ENCODE measurements at regions not wholly inside any gene's neighbourhood (a gene's known extent, or its start where the extent isn't known, plus 50 kb on each side); places are given as distances from the start of the nearest gene placed in this dataset.

DNA sequence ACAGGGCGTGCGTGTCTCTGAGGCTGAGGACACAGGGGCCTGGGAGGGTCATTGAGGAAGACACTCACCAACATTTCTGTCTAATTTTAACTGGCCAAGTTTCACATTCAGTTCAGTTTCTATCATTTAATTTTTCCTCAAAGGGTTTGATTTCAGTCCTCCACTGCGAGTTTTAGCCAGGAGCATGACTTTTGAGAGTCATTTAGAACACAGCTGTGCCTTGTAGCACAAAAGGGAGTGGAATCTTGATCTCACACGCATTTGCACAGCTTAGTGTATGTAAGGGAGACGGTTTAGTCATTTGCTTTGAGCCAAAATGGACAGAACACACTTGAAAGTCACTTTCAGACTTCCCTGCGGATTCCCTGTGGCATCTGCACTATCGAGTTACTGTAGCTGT is 1090.8 kb downstream of the BCL11B start:
- intact Hi-C loops (cut with micrococcal nuclease): no loop called here
- no peak for DNase-seq

DNA sequence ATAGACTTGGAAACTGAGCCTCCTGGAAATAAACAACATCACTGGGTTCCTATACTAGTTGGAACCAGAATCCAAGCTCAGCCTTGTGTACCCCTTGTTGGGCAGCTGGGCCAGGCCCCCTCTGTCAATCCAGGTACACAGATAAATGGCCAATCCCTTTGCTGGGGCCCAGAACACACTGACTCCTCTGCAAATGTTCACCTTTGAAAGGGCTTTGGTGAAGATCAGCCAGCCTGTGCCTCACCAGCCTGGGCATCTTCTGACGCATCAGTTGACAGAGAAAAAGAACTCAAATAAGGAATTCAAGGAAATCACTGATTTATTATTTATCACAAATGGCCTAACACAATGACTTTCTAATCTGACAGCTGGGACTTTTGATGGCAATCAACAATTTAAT is 1090.2 kb downstream of the BCL11B start:
- intact Hi-C loops (cut with micrococcal nuclease): no loop called here
- DNase-seq (no peak), ATAC-seq (no peak)

More for the DNA sequence above, 1090.8 kb downstream of the BCL11B start:
- ATAC-seq: no peak

DNA sequence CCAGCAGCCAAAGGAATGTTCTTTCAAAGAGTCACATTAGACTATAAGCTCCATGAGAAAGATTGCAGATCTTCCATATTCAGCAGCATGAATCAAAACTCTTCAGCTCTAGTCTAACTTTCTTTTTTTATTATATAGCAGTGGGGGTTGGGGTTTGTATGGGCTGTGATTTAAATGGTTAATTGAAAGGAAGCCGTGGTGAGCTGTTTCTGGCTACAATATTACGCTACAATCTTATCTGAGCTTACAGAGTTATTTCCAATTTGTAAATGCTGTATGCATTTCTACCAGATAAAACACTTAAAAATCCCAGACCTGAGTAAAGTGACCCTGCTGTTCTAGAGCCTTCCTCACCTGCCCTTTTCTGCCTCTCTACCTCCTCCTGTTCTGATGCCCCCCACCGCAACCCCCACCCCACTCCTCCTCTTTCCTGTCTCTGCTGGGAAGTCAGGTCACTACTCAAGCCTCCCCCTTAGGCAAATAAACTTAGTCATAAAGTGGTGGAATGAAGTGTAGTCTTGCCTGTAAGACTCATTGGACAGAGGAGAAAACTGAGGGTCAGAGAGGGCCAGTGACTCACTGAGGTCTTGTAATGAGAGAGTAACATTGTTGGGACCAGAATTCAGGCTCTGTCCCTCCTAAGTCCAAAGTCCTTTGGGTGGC is 1089.5 kb downstream of the BCL11B start:
- no peak for DNase-seq
- no peak for ATAC-seq
- intact Hi-C loops (cut with micrococcal nuclease): no loop called here

DNA sequence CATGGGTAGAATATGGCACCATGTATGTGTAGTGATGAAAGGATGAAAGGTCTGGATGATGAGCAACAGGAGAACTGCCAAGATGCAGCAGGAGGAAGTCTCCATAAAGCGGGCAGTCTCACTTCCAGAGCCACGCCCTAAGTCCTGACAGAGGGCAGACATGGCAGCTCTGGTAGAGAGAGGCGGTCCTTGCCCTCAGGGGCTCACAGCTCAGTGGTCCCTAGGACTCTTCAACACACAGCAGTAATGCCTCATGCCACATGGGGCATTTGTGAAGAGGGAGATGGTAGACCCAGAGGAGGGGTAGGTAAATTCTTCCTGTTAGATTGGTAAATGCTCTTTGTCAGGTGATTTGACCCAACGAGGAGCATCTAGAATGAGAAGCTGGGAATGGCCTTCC is 1088.4 kb downstream of the BCL11B start:
- DNase-seq: no peak
- no peak for ATAC-seq
- intact Hi-C loops (cut with micrococcal nuclease): no loop called here

DNA sequence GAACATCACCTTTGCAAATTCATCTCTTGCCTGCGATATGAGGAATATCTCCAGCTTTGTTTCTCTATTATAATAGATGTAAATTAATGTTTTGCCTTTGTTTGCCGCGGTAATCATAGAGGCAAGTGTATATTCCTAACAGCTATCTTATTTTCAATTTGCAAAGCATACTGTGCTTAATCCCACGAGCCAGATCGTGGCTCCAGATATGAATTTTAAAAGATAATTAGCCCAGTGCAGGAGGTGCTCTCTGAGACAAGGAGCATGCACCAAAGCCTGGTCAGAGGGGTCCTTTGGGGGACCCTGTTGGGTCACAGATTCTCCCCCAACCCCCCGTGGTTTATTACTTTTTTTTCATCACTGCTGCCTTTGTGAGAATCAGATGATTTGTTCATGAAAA is 1087.5 kb downstream of the BCL11B start:
- DNase-seq (no peak), ATAC-seq (no peak)
- intact Hi-C loops (cut with micrococcal nuclease): no loop called here

DNA sequence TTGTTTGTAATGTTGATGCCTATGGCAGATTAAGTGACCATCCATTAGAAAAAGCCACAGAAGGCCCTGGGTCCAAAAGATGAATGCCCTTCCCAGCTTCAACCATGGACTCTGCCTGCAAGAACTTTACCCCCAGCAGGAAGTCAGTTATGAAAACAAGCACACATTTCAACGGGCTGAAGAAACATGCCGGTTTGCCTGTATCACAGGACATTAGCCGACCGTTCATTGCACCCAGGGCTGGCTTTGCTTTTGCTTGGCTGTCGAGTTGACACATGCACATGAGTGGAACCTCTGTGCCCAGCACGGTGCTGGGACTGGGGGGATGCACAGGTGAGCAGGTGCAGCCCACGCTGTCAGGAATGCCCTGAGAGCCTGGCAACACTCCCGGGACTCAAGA is 1087.0 kb downstream of the BCL11B start:
- DNase-seq (no peak), ATAC-seq (no peak)
- intact Hi-C loops (cut with micrococcal nuclease): no loop called here

DNA sequence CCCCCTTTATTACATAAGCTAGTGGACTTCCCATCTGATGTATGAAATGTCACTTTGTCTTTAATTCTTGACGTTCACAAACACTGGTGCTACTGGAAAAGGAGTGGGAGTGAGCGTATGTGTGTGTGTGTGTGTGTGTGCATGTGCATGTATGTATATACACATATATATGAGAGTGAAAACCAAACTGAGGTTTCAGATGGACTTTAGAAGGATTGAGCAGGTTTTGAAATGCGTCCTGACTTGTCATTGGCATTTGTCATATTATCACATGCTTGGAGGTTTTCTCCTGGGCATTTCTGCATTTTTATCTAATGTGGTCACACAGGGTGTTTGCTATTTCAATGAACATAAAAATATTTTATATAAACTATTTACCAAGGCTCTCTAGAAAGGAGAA is 1085.9 kb downstream of the BCL11B start:
- intact Hi-C loops (cut with micrococcal nuclease): no loop called here
- ATAC-seq: no peak
- DNase-seq: no peak

DNA sequence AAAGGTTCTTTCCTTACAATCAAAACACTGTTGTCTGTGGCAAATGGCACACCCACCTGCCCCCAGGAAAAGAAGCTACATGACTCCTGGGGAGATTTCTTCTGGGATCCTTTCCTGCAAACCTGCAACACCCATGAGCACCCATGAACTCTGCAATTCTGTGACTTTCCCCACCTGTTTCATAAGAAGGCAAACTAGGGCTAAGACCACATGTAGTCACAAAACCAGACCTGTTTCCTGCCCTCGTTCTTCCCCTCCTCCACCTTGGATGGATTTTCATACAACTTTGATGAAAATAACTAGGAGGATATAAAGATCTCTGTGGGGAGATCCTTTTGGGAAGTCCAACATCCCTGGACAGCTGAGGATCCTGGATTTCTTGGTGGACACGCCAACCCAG is 1084.7 kb downstream of the BCL11B start:
- intact Hi-C loops (cut with micrococcal nuclease): no loop called here
- no peak for ATAC-seq

DNA sequence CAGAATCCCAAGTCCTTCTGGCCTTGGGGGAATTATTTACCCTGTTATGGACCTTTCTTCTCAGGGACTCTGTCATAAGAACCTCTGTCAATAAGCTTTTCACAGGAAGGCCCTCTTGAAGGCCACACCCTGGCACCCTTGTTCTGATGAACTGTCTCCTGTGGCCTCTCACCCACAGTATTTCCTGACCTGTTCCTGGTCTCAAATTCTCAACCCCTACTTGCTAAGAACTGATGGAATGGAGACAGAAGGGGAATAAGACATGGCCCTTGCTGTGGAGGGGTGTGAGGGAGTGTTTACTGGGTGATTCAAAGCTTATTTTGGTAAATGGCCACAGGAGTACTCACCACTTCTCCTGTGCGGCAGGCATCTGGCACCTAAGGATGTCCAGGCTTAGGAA is 1082.9 kb downstream of the BCL11B start:
- intact Hi-C loops (cut with micrococcal nuclease): no loop called here
- DNase-seq (no peak), ATAC-seq (no peak)

More for the DNA sequence above, 1084.7 kb downstream of the BCL11B start:
- no peak for DNase-seq

DNA sequence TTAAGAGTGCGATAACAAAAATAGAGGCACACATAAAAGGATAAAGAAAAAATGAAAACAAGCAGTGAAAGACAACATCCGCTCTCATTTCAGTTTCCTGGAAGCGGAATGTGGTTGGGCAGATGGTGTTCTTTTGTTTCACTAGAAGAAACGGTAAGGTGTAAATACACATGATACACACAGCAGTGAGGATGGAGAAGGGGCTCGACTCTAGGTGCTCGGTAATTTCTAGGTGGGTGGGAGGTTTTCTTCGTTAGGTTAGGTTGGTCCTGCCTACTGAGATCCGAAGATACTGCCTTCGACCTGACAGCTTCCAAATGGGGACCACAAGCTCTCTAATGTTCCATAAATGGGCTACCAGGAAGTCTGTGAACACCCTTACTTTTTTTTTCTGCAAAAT is 1082.5 kb downstream of the BCL11B start:
- intact Hi-C loops (cut with micrococcal nuclease): no loop called here
- ATAC-seq (no peak), DNase-seq (no peak)

DNA sequence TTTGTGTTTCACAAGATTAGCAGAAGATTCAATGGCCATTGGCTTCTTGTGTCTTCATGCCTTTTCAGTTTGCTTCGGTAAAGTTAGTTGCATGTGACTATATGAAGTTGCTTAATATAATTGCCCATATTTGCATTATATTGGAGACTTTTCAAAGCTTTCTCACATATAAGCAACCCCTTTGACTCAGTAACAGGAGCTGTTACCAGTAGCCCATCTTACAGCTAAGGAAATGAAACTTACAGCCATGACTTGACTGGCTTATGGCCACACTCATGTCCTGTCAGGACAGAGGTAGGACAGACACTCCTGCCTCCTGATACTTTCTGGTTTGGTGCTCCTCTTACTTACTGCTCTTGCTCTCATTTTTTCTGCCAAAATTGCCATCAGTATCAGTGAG is 1082.1 kb downstream of the BCL11B start:
- intact Hi-C loops (cut with micrococcal nuclease): no loop called here
- ATAC-seq: no peak
- no peak for DNase-seq

DNA sequence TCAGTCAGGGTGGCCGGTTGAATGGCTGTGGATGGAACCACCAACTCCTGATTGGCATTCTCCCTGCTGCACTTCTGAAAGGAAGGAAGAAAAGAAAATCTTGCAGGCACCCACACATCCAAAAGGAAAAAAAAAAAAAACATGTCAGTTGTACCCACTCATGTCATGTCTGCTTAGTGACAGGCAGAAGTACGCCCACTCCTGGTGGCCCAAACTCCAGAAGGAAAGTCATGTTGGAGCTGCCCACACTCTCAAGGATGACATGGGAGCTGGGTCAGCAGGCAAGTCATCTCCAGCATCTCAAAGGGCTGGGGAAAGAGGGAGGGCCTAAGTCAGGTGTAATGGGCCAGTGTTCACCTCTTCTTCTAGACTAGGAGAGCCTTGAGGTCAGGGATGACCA is 1079.1 kb downstream of the BCL11B start:
- ATAC-seq: no peak
- DNase-seq: no peak
- intact Hi-C loops (cut with micrococcal nuclease): no loop called here

DNA sequence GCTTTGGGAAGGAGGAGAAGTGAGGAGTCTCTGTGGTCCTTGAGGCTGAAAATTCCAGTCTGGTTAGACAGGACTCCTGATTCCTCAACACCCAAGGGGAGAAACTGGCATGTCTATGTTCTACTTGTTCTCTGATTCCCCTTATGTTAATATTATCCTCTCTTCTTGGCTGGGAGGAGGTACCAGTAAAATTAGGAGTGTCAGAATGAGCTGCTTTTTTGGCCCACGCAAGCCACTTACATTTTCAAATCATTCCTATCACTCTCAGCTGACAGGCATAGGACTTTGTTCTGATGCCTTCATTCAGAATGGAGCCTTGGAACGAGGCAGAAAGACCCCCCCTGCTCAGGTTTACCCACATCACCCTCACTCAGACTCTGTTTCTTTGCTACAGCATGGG is 1077.2 kb downstream of the BCL11B start:
- intact Hi-C loops (cut with micrococcal nuclease): no loop called here
- ATAC-seq: no peak
- no peak for DNase-seq

DNA sequence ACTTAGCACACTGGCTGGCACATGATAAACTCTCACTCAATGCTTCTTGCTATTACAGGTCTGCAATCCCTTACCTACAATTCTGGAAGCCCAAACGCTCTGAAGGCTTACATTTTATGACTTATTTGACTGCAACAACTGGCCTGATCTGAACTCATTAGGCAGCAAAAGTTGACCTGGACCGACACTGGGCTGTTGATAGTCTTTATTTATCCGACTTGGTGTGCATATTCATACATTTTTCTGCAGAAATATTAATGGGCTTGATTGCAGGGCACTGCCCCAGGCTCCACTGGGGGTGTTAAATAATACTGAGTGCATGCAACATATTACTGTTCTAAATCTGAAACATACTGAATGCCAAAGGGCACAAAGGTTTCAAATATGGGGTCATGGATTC is 1076.7 kb downstream of the BCL11B start:
- intact Hi-C loops (cut with micrococcal nuclease): no loop called here
- ATAC-seq (no peak), DNase-seq (no peak)

DNA sequence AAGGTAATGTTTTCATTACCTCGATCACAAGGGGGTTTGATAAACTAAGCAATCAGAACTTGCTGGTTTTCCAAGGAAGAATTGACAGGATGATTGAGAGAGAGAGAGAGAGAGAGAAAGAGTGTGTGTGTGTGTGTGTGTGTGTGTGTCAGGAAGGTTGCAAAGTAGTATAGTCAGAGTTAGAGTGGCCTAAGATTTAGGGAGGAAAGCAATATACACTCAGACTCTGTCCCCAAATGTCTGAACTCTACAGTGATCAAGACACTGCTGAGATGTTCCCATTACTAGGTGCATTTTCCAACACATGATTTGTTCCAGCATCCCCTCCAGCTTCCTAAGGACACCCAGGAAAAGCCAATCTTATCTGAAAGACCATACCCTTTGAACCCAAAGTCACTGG is 1074.1 kb downstream of the BCL11B start:
- ATAC-seq: no peak
- intact Hi-C loops (cut with micrococcal nuclease): no loop called here
- no peak for DNase-seq

DNA sequence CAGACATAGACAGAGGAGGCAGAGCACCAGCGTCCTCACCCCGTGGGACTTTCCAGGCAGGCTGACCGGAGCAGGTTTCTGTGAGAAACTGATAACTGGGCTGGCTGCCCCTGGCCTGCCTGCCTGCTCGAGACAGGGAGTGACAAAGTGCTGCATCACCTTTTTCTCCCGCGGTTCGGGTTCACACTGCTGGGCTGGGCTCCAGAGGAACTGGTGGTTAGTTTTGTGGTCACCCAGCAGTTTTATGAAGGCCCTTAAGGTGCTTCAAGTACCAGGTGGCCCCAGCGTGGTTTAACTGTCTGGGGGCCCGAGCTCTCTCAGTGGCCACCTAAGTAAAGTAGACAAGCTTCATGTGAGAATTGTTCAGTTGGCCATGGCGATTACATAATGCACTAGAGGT is 1073.6 kb downstream of the BCL11B start:
- intact Hi-C loops (cut with micrococcal nuclease): no loop called here
- ATAC-seq: no peak
- no peak for DNase-seq

DNA sequence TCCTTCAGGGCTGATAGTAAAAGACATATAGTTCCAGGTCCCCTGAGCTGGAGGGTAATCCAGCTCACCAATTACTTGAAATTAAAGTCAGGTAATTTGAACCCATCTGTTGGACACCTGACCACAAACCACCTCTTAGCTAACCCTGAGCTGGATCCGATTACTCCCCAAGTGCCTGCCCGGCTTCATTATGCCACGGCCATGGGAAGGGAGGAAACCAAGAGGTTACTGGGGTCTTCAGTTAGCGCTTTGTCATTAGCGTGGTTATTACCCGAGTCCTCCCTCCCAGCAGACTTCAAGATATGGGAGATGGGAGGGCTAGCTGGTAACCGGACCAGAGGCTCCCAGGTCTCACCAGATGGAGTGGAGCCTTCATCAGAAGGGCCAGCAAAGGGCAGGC is 1071.4 kb downstream of the BCL11B start:
- ATAC-seq: no peak
- no peak for DNase-seq
- intact Hi-C loops (cut with micrococcal nuclease): no loop called here

DNA sequence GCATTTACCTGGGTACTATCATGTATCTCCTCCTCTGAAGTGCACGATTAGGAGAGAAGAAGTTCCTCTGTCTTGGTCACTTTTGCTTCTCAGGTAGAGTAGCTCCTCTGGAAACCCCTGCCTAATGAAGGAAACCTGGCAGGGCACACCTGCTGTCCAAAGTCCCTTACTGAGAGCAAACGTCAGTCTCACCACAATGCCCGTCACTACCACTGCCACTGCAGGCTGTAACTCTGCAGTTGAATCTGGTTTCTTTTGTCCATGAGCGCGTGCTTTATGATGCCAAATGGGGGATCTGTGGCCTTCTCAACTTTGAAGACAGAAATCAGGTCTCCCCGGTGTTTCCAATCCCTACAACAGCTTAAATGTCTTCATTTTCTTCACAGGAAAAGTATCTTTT is 1068.6 kb downstream of the BCL11B start:
- ATAC-seq (no peak), DNase-seq (no peak)
- intact Hi-C loops (cut with micrococcal nuclease): no loop called here

DNA sequence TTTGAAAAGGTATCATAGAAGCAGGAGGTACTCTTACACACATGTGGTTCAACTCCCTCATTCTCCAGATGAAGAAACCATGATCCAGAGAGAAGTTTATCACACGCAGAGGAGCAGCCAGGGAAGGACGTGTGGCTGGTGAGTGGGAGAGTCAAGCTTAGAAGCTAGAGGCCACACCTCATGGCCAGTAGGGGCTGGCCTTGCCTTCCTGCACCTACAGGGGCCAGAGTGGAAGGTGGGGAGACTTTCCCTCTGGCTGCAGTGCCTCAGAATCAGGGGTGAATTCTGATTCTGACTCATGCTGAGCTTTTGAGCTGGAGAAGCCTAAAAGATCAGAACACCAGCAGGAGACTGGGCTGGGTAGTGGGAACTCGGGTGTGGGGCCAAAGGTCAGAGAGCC is 1067.9 kb downstream of the BCL11B start:
- ATAC-seq (no peak), DNase-seq (no peak)
- intact Hi-C loops (cut with micrococcal nuclease): no loop called here

DNA sequence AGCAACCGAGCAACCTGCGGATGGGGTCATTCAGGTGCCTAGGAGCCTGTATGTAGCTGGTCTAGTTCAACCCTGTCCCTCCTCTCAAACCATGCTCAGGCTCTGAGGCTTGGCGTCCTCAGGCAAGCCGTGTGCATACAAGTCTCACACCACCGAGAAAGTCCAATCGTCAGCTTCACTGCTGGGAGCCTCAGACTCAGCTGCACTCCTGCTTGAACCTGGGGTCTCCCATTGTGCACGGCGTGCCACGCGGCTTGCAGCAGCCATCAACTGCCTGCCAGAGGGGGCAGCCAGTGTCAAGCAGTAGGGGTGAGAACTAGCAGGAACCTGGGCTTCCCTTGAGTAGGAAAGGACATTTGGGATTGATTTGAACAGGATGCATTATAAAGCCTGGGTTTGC is 1064.6 kb downstream of the BCL11B start:
- ATAC-seq (no peak), DNase-seq (no peak)
- intact Hi-C loops (cut with micrococcal nuclease): no loop called here

DNA sequence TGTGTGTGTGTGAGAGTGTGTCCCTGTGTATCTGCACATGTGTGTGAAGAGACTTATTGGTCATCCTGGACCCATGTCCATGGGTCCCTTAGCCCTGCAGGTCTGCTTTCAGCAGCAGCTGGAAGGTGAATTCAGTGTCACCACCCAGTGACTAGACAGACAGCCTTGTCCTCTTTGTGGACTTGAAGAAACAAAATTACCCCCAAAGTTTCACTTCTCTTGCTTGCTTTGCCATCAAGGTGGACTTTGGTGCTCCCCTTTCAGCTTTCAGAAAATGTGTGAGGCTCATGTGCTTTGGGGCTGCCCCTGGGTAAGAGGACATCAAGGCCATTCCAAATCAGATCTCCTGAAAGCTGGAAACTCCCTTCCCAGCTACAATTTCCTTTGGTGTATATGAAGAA is 1063.8 kb downstream of the BCL11B start:
- no peak for DNase-seq
- intact Hi-C loops (cut with micrococcal nuclease): no loop called here
- ATAC-seq: no peak

DNA sequence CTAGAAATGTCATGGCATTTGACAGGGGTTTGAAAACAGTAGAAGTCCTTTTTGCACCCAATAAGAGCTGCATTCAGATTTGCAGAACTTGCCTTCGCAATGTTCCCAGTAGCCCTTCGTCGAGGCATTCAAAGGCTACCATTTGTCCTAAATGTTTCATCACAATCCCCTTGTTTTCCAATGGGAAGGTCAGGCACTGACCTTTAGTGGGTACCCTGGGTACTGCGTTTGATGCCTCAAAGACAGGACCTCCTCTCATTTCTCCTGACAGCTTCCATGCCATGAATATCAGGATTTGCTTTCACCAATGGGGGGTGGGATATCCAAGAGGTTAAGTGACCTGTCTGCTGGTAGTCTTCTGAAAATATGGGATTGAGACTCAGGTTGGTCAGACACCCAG is 1063.1 kb downstream of the BCL11B start:
- no peak for DNase-seq
- intact Hi-C loops (cut with micrococcal nuclease): no loop called here
- ATAC-seq: no peak

Data from left ventricle myocardium superior (tissue), 1 donor.